ENCODE measurements at regions not wholly inside any gene's neighbourhood (a gene's known extent, or its start where the extent isn't known, plus 50 kb on each side); places are given as distances from the start of the nearest gene placed in this dataset.
"Not testable (repeated sequence)": the region's sequence is repeated elsewhere in the genome, so short reads cannot be mapped to it uniquely, and the experiment has no call there.

DNA sequence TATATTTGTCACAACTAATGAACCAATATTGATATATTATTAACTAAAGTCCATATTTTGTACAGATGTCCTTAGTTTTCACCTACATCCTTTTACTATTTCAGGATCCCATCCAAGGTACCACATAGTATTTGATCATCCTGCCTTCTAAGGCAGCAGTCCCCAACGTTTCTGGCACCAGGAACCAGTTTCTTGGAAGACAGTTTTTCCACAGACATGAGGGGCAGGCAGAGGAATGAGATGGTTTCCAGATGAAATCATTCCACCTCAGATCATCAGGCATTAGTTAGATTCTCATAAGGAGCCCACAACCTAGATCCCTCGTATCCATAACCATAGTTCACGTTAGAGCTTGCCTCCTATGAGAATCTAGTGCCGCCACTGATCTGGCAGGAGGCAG lies 82.8 kb upstream of the BCL2L14 start:
- no peak for DNase-seq (ENCODE audit: low read depth)
- H3K4me3 ChIP-seq (replicated peaks; ENCODE audit: low read depth, low read length), result no peak overlapping the region
- TF ChIP-seq, protein P1, sequence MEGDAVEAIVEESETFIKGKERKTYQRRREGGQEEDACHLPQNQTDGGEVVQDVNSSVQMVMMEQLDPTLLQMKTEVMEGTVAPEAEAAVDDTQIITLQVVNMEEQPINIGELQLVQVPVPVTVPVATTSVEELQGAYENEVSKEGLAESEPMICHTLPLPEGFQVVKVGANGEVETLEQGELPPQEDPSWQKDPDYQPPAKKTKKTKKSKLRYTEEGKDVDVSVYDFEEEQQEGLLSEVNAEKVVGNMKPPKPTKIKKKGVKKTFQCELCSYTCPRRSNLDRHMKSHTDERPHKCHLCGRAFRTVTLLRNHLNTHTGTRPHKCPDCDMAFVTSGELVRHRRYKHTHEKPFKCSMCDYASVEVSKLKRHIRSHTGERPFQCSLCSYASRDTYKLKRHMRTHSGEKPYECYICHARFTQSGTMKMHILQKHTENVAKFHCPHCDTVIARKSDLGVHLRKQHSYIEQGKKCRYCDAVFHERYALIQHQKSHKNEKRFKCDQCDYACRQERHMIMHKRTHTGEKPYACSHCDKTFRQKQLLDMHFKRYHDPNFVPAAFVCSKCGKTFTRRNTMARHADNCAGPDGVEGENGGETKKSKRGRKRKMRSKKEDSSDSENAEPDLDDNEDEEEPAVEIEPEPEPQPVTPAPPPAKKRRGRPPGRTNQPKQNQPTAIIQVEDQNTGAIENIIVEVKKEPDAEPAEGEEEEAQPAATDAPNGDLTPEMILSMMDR (IDR thresholded peaks at IDR 0.05; ENCODE audit: low read length, missing control alignments), result no peak

DNA sequence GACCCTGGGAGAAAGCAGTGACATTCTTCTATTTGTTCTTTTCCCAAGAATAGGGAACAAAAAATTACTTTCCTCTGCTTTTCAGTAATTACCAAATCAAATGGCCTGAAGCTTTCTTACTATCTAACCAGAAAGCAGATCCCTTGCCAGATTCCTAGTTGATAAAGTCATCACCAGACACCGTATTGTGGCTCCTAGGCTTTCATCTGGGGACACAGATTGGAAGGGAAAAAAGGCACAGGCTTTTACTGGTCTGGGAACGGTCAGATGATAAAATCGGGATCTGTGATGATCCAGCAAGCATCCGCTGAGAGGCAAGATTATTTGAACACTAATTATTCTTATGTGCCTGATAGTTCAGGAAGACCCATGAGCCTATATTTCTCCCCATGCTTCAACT lies 79.1 kb upstream of the BCL2L14 start:
- TF ChIP-seq, protein P1 (IDR thresholded peaks at IDR 0.05; ENCODE audit: low read length, missing control alignments), result no peak
- no peak for DNase-seq (ENCODE audit: low read depth)
- no peak overlapping the region for H3K4me3 ChIP-seq (replicated peaks; ENCODE audit: low read depth, low read length)

DNA sequence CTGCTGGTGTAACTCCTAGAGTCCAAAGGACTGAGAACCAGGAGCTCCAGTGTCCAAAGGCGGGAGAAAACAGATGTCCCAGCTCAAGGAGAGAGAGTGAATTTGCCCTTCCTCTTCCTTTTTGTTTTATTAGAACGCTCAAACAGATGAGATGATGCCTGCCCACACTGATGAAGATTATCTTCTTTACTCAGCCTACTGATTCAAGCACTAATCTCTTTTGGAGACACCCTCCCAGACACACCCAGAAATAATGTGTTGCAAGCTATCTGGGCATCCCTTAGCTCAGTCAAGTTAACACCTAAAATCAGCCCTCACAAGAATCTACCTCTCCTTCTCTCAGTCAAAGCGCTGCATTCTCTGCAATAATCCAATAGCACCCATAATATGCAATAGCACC lies 78.2 kb upstream of the BCL2L14 start:
- TF ChIP-seq, protein P1 (IDR thresholded peaks at IDR 0.05; ENCODE audit: low read length, missing control alignments), result no peak
- no peak for DNase-seq (ENCODE audit: low read depth)
- no peak overlapping the region for H3K4me3 ChIP-seq (replicated peaks; ENCODE audit: low read depth, low read length)

DNA sequence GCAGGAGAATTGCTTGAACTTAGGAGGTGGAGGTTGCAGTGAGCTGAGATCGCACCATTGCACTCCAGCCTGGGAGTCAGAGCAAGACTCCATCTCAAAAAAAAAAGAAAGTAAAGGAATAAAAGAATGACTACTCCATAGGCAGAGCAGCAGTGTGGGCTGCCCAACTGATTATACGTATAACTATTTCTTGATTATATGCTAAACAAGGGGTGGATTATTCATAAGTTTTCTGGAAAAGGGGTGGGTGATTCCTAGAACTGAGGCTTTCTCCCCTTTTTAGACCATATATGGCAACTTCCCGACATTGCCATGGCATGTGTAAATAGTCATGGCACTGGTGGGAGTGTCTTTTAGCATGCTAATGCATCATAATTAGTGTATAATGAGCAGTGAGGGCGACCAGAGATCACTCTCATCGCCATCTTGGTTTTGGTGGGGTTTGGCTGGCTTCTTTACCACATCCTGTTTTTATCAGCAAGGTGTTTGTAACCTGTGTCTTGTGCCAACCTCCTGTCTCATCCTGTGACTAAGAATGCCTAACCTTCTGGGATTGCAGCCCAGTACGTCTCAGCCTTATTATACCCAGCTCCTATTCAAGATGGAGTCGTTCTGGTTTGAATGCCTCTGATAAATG lies 72.3 kb upstream of the BCL2L14 start:
- H3K4me3 ChIP-seq (replicated peaks; ENCODE audit: low read depth, low read length); DNase-seq (ENCODE audit: low read depth): not testable (repeated sequence)

DNA sequence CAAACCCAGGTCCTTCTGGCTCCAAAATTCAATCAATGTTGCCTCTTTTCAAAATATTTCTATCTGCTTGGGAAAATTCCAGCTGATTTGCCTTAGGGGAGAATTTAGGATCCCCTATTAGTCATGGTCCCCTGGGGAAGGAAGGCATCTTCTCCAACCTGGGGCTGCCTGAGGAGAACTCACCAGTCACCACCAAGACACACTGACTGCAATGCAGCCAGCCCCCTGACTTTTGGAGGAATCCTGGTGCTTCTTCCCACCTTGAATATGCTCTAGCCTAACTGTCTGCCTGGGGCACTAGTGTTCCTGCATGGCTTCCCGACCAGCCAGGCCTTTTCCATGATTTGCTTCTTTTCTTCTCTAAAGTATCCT lies 71.8 kb upstream of the BCL2L14 start:
- TF ChIP-seq, protein P1 (IDR thresholded peaks at IDR 0.05; ENCODE audit: low read length, missing control alignments), result no peak
- DNase-seq (ENCODE audit: low read depth), result no peak
- no peak overlapping the region for H3K4me3 ChIP-seq (replicated peaks; ENCODE audit: low read depth, low read length)

DNA sequence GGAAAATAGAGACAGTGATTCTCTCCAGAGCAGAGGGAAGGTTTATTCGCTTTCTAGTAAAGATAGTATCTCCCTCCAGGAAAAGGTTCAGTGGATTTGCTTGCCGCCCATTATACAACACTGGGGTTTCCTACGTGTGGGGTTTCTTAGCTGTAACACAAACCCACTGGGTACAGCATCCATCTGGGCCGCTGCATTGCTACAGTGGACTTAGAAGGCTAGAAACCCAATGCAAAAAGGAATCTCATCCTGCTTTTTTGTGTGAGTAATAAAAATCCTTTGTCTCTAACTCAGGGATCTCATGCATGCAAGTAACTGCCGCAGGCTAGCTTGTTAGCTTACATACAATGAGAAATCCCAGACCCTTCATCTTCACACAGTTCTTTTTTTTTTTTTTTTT lies 67.1 kb upstream of the BCL2L14 start:
- TF ChIP-seq, protein P1 (IDR thresholded peaks at IDR 0.05; ENCODE audit: low read length, missing control alignments), result no peak
- no peak for DNase-seq (ENCODE audit: low read depth)

DNA sequence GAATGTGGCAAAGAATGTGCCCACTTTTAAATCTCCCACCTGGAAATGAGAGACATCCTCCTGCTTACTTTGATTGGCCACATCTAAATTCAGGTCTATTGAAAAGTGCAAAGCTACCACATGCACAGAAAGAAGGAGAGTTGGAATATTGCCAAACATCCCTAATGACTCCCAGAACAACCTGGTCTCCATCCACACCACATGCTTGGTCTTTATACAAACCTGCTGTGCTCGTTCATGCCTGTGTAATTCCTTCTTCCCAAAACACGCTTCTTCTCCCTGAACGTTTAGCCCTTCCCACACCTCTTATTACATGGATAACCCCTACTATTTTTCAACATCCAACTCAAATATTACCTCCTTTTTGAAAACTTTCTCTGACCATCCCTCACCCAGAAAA lies 66.2 kb upstream of the BCL2L14 start:
- TF ChIP-seq, protein P1 (IDR thresholded peaks at IDR 0.05; ENCODE audit: low read length, missing control alignments), result no peak
- no peak overlapping the region for H3K4me3 ChIP-seq (replicated peaks; ENCODE audit: low read depth, low read length)
- no peak for DNase-seq (ENCODE audit: low read depth)

More for the DNA sequence above, 67.1 kb upstream of the BCL2L14 start:
- no peak overlapping the region for H3K4me3 ChIP-seq (replicated peaks; ENCODE audit: low read depth, low read length)
